ENCODE measurements at regions not wholly inside any gene's neighbourhood (a gene's known extent, or its start where the extent isn't known, plus 50 kb on each side); places are given as distances from the start of the nearest gene placed in this dataset.
A peak's percentile ranks its signal among the peaks of the same experiment; 100 is the strongest.

GRCh38 chr2:42976351-42976750, 184.0 kb upstream of the HAAO start:
- no TSS peak for BruUV-seq (replicated peaks)
- POLR2A ChIA-PET (ENCODE audit: low non-redundant PET) = no interaction called here
- H3K4me1 ChIP-seq (ENCODE audit: insufficient read depth, low read length, poor library complexity, severe bottlenecking) = no peaks in the 10 kb centered on the region
- no peaks in the 10 kb centered on the region for H3K36me3 ChIP-seq (ENCODE audit: insufficient read depth, low read length, poor library complexity, severe bottlenecking)
- no peaks in the 10 kb centered on the region for H3K9me3 ChIP-seq (ENCODE audit: low read depth, low read length, poor library complexity, severe bottlenecking)
- no peak overlapping the region for H3K27ac ChIP-seq (ENCODE audit: low read depth, low read length, poor library complexity, severe bottlenecking)
- H3K4me3 ChIP-seq (ENCODE audit: low read depth, low read length, poor library complexity, severe bottlenecking) = no peak overlapping the region
- DNase-seq (ENCODE audit: low spot score) = no peak
- TF ChIP-seq EZH2 (IDR thresholded peaks at IDR 0.05; ENCODE audit: borderline replicate concordance, low read depth, low read length, poor library complexity, severe bottlenecking) (no peak), CTCF (conservative IDR thresholded peaks at IDR 0.05; ENCODE audit: low read depth, low read length) (no peak)
- H3K27me3 ChIP-seq (replicated peaks; ENCODE audit: insufficient read depth, low read depth, low read length, poor library complexity) = no peaks in the 10 kb centered on the region
- intact Hi-C loops (cut with micrococcal nuclease; ENCODE audit: unreplicated experiment) = loop anchor here (10.0 kb wide), 1 partner anchor 148 kb away; no protein-coding TSS in a partner anchor
- CTCF ChIA-PET = interaction anchor here (0.5 to 2.9 kb wide), 3 partner anchors 251 to 562 kb away, joined by 3 to 14 read pairs (median 3); partner anchors contain the start of gene ZFP36L2

- CTCF ChIA-PET = interaction anchor here (2.9 kb wide), 1 partner anchor 253 kb away, joined by 14 read pairs; the partner anchor contains the start of gene ZFP36L2
- POLR2A ChIA-PET (ENCODE audit: low non-redundant PET) = no interaction called here
- no peaks in the 10 kb centered on the region for H3K36me3 ChIP-seq (ENCODE audit: insufficient read depth, low read length, poor library complexity, severe bottlenecking)
- H3K4me1 ChIP-seq (ENCODE audit: insufficient read depth, low read length, poor library complexity, severe bottlenecking) = no peaks in the 10 kb centered on the region
- H3K4me3 ChIP-seq (ENCODE audit: low read depth, low read length, poor library complexity, severe bottlenecking) = peak overlapping the region; percentile 41
- H3K9me3 ChIP-seq (ENCODE audit: low read depth, low read length, poor library complexity, severe bottlenecking) = no peaks in the 10 kb centered on the region
- H3K27ac ChIP-seq (ENCODE audit: low read depth, low read length, poor library complexity, severe bottlenecking) = no peak overlapping the region
- peak; percentile 76 for DNase-seq (ENCODE audit: low spot score)
- H3K27me3 ChIP-seq (replicated peaks; ENCODE audit: insufficient read depth, low read depth, low read length, poor library complexity) = no peaks in the 10 kb centered on the region
- TF ChIP-seq EZH2 (IDR thresholded peaks at IDR 0.05; ENCODE audit: borderline replicate concordance, low read depth, low read length, poor library complexity, severe bottlenecking) = no peak
- peak; percentile 95 for TF ChIP-seq CTCF (conservative IDR thresholded peaks at IDR 0.05; ENCODE audit: low read depth, low read length)
- intact Hi-C loops (cut with micrococcal nuclease; ENCODE audit: unreplicated experiment) = loop anchor here (1.0 to 10.0 kb wide), 4 partner anchors 150 to 567 kb away; no protein-coding TSS in a partner anchor
- no TSS peak for BruUV-seq (replicated peaks)
These were observed 182.6 kb upstream of the HAAO start for GRCh38 chr2:42974721-42975717.

GRCh38 chr2:42974169-42974720, 181.9 kb upstream of the HAAO start:
- Histone ChIP-seq H3K4me3 (ENCODE audit: low read depth, low read length, poor library complexity, severe bottlenecking) (no peak overlapping the region), H3K27me3 (replicated peaks; ENCODE audit: insufficient read depth, low read depth, low read length, poor library complexity) (no peaks in the 10 kb centered on the region), H3K36me3 (ENCODE audit: insufficient read depth, low read length, poor library complexity, severe bottlenecking) (no peaks in the 10 kb centered on the region), H3K4me1 (ENCODE audit: insufficient read depth, low read length, poor library complexity, severe bottlenecking) (no peaks in the 10 kb centered on the region), H3K27ac (ENCODE audit: low read depth, low read length, poor library complexity, severe bottlenecking) (no peak overlapping the region), H3K9me3 (ENCODE audit: low read depth, low read length, poor library complexity, severe bottlenecking) (no peaks in the 10 kb centered on the region)
- TF ChIP-seq EZH2 (IDR thresholded peaks at IDR 0.05; ENCODE audit: borderline replicate concordance, low read depth, low read length, poor library complexity, severe bottlenecking) (no peak), CTCF (conservative IDR thresholded peaks at IDR 0.05; ENCODE audit: low read depth, low read length) (no peak)
- DNase-seq (ENCODE audit: low spot score) = no peak
- ChIA-PET POLR2A (ENCODE audit: low non-redundant PET) (no interaction called here), CTCF (interaction anchor here (2.9 kb wide), 1 partner anchor 254 kb away, joined by 14 read pairs; the partner anchor contains the start of gene ZFP36L2)
- intact Hi-C loops (cut with micrococcal nuclease; ENCODE audit: unreplicated experiment) = loop anchor here (2.0 to 10.0 kb wide), 2 partner anchors 151 to 511 kb away; no protein-coding TSS in a partner anchor
- BruUV-seq (replicated peaks) = no TSS peak
